Spleen (tissue), 11 donors: ENCODE measurements at regions not wholly inside any gene's neighbourhood (a gene's known extent, or its start where the extent isn't known, plus 50 kb on each side); places are given as distances from the start of the nearest gene placed in this dataset.
A peak's percentile ranks its signal among the peaks of the same experiment; 100 is the strongest.

ENCODE experiments used
- DNase-seq: peaks from one replicate; pipeline ENCODE4 v3.0.0-alpha.2; 2020
- H3K27ac ChIP-seq, 8 donors: fragments of 200-600 bp; sonication (generic) in 7 of 8; 1 replicate in 4 of 8; 2 replicates in 4 of 8; pipeline versions ENCODE4 v1.5.0 to v1.8.0; 2016 to 2021; ENCODE audit warnings: inconsistent platforms in 4 of 8, mild to moderate bottlenecking in 4 of 8, moderate library complexity in 1 of 8
- H3K27me3 ChIP-seq, 7 donors: fragments of 200-600 bp; sonication (generic) in 6 of 7; replicated peaks in 1 of 7; 1 replicate in 4 of 7; 2 replicates in 3 of 7; pipeline versions ENCODE4 v1.5.0 to v1.8.0; 2016 to 2021; ENCODE audit warnings: inconsistent platforms in 3 of 7, mild to moderate bottlenecking in 1 of 7
- H3K36me3 ChIP-seq, 6 donors: fragments of 200-600 bp; sonication (generic) in 5 of 6; 1 replicate in 4 of 6; 2 replicates in 2 of 6; pipeline versions ENCODE4 v1.5.0 to v1.8.0; 2016 to 2021; ENCODE audit warnings: inconsistent platforms in 2 of 6
- H3K4me1 ChIP-seq, 6 donors: fragments of 200-600 bp; sonication (generic) in 5 of 6; 1 replicate in 3 of 6; 2 replicates in 3 of 6; pipeline versions ENCODE4 v1.5.0 to v1.8.0; 2016 to 2021; ENCODE audit warnings: inconsistent platforms in 3 of 6
- H3K4me3 ChIP-seq, 8 donors: fragments of 200-600 bp; sonication (generic) in 7 of 8; 1 replicate in 4 of 8; 2 replicates in 4 of 8; pipeline versions ENCODE4 v1.5.0 to v1.8.0; 2016 to 2021; ENCODE audit warnings: inconsistent platforms in 4 of 8, mild to moderate bottlenecking in 4 of 8, moderate library complexity in 2 of 8
- H3K9me3 ChIP-seq, 8 donors: fragments of 200-600 bp; sonication (generic) in 7 of 8; 1 replicate in 4 of 8; 2 replicates in 4 of 8; pipeline versions ENCODE4 v1.5.0 to v1.8.0; 2016 to 2021; ENCODE audit warnings: inconsistent platforms in 4 of 8
- CTCF ChIP-seq, 11 experiments: fragments of 200-600 bp in 7 of 11; fragments of 450-650 bp in 4 of 11; sonication (generic) in 4 of 11; IDR thresholded peaks in 8 of 11; conservative IDR thresholded peaks in 3 of 11; 1 replicate in 7 of 11; 2 replicates in 4 of 11; pipeline versions ENCODE4 v1.4.0 to v1.8.0; 2016 to 2021; ENCODE audit warnings: antibody characterized with exemption in 11 of 11, inconsistent platforms in 4 of 11, mild to moderate bottlenecking in 1 of 11
- POLR2A ChIP-seq, 3 donors: fragments of 450-650 bp; IDR thresholded peaks; one replicate each; pipeline ENCODE4 v1.5.1; 2017; ENCODE audit warnings: antibody characterized with exemption in 3 of 3, mild to moderate bottlenecking in 1 of 3
- POLR2AphosphoS5 ChIP-seq, 3 donors: sonication (generic); formaldehyde crosslinking; IDR thresholded peaks; one replicate each; pipeline ENCODE4 v1.5.1; 2017; ENCODE audit warnings: antibody characterized with exemption in 3 of 3
- WGBS, 5 donors: extraction: QIAGEN DNeasy Blood & Tissue Kit in 3 of 5; methylation state at CpG; one replicate each; pipeline versions ENCODE4 v1.1.5 to v1.1.7; 2013 to 2018; 5-methylcytosine and 5-hydroxymethylcytosine counted together
- intact Hi-C: fragments of 100-400 bp; cut with DNase I; formaldehyde crosslinking; loops from one replicate; pipeline ENCODE4 v1.15.0; 2023; ENCODE audit warnings: low total_unique reads
- donor health status: healthy with polysubstance abuse.
- donor health status: DM: no; HTN: no; CAD: no; lungs with moderate emphysema.
- donor health status: DM: no; HTN: no; CAD: no.
- donor health status: Bipolar disorder and iron deficiency.
- donor health status: healthy.
- donor health status: DM: no; HTN: no; CAD: no.
- donor health status: DM: yes; HTN: yes; CAD: no.

GRCh38 chr6:14274016-14274415 lies 156.4 kb downstream of the CD83 start:
- Histone ChIP-seq H3K27me3 (no peaks in the 10 kb centered on the region), H3K27ac (no peak overlapping the region), H3K36me3 (no peaks in the 10 kb centered on the region), H3K4me1 (peaks cover 15 to 87% (median 47%) of the 10 kb centered on the region in 6 donors), H3K9me3 (peaks cover 0 to 9% (median 2%) of the 10 kb centered on the region in 8 donors), H3K4me3 (no peak overlapping the region)
- TF ChIP-seq POLR2AphosphoS5 (IDR thresholded peaks at IDR 0.05): no peak
- no peak for TF ChIP-seq CTCF (IDR thresholded peaks at IDR 0.05 in 8 of 11, conservative IDR thresholded peaks at IDR 0.05 in 3 of 11)
- no peak for TF ChIP-seq POLR2A (IDR thresholded peaks at IDR 0.05)
- no peak for DNase-seq
- intact Hi-C loops: no loop called here
- WGBS, 5 donors: 94 to 97% (median 96%) methylated on average over 6 of the region's 6 CpGs

- no peak for TF ChIP-seq POLR2A (IDR thresholded peaks at IDR 0.05)
- TF ChIP-seq POLR2AphosphoS5 (IDR thresholded peaks at IDR 0.05): no peak
- TF ChIP-seq CTCF (IDR thresholded peaks at IDR 0.05 in 8 of 11, conservative IDR thresholded peaks at IDR 0.05 in 3 of 11): no peak
- intact Hi-C loops: no loop called here
- peak overlapping the region in 6 of 8 donors; percentile 26 to 93 (median 82) for H3K27ac ChIP-seq
- no peaks in the 10 kb centered on the region for H3K27me3 ChIP-seq
- peaks cover 0 to 10% (median 3%) of the 10 kb centered on the region in 8 donors for H3K9me3 ChIP-seq
- DNase-seq: no peak
- no peak overlapping the region for H3K4me3 ChIP-seq
- 83 to 91% (median 90%) methylated on average over 14 to 16 of the region's 16 CpGs for WGBS, 5 donors
- no peaks in the 10 kb centered on the region for H3K36me3 ChIP-seq
- H3K4me1 ChIP-seq: peaks cover 15 to 80% (median 41%) of the 10 kb centered on the region in 6 donors
These were observed 157.2 kb downstream of the CD83 start for GRCh38 chr6:14274546-14275492.

GRCh38 chr6:14275493-14275851 lies 157.9 kb downstream of the CD83 start:
- Histone ChIP-seq H3K27me3 (no peaks in the 10 kb centered on the region), H3K36me3 (no peaks in the 10 kb centered on the region), H3K27ac (peak overlapping the region in 6 of 8 donors; percentile 26 to 93 (median 82)), H3K4me3 (no peak overlapping the region), H3K4me1 (peaks cover 15 to 74% (median 36%) of the 10 kb centered on the region in 6 donors), H3K9me3 (peaks cover 0 to 16% (median 8%) of the 10 kb centered on the region in 8 donors)
- 44 to 55% (median 49%) methylated on average over 8 to 9 of the region's 9 CpGs for WGBS, 5 donors
- peak; percentile 80 for DNase-seq
- TF ChIP-seq POLR2A (IDR thresholded peaks at IDR 0.05) (no peak), POLR2AphosphoS5 (IDR thresholded peaks at IDR 0.05) (no peak), CTCF (IDR thresholded peaks at IDR 0.05 in 8 of 11, conservative IDR thresholded peaks at IDR 0.05 in 3 of 11) (no peak)
- intact Hi-C loops: no loop called here

- H3K4me1 ChIP-seq: peaks cover 15 to 68% (median 35%) of the 10 kb centered on the region in 6 donors
- peak overlapping the region; percentile 58 to 93 (median 80) for H3K27ac ChIP-seq
- H3K36me3 ChIP-seq: no peaks in the 10 kb centered on the region
- no peak overlapping the region for H3K4me3 ChIP-seq
- peaks cover 0 to 19% (median 9%) of the 10 kb centered on the region in 8 donors for H3K9me3 ChIP-seq
- TF ChIP-seq CTCF (IDR thresholded peaks at IDR 0.05 in 8 of 11, conservative IDR thresholded peaks at IDR 0.05 in 3 of 11) (no peak), POLR2A (IDR thresholded peaks at IDR 0.05) (no peak), POLR2AphosphoS5 (IDR thresholded peaks at IDR 0.05) (no peak)
- 67 to 82% (median 68%) methylated on average over 4 of the region's 4 CpGs for WGBS, 5 donors
- intact Hi-C loops: no loop called here
- DNase-seq: no peak
- H3K27me3 ChIP-seq: no peaks in the 10 kb centered on the region
These were observed 158.5 kb downstream of the CD83 start for GRCh38 chr6:14276071-14276470.
